ENCODE measurements at regions not wholly inside any gene's neighbourhood (a gene's known extent, or its start where the extent isn't known, plus 50 kb on each side); places are given as distances from the start of the nearest gene placed in this dataset.

DNA sequence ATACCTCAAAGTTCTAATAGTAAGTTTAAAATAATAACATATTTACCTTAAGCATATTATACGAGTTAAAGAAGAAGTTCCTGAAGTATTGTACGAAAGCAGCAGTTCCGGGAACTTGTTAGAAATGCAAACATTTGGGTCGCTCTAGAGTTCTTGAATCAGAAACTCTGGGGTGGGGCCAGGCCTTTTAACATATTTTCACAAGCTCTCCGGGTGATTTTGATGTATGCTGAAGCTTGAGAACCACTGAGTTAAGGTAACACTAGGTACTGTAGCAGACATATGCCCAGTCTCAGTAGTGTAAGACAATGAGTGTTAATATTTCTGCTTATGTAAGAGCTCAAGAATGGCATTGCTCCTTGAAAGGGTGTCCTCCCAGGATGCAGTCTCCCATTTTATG, 461.1 kb downstream of the C3orf38 start:
- Histone ChIP-seq H3K36me3 (ENCODE audit: insufficient read depth, low read length) (no peaks in the 10 kb centered on the region), H3K27me3 (ENCODE audit: insufficient read depth, low read length, poor library complexity, severe bottlenecking) (no peaks in the 10 kb centered on the region), H3K4me3 (ENCODE audit: low read length) (no peak overlapping the region), H3K27ac (ENCODE audit: low read depth, low read length) (no peak overlapping the region), H3K9me3 (ENCODE audit: low read length) (no peaks in the 10 kb centered on the region), H3K4me1 (ENCODE audit: insufficient read depth, low read length) (no peaks in the 10 kb centered on the region)
- no peak overlapping the region for H3K4me3 Mint-ChIP-seq
- no peaks in the 10 kb centered on the region for H3K4me1 Mint-ChIP-seq
- POLR2A ChIA-PET: no interaction called here
- CTCF ChIA-PET: no interaction called here
- H3K36me3 Mint-ChIP-seq: no peaks in the 10 kb centered on the region
- no peak overlapping the region for H3K27ac Mint-ChIP-seq
- H3K27me3 Mint-ChIP-seq: no peaks in the 10 kb centered on the region
- no peak for DNase-seq
- H3K9me3 Mint-ChIP-seq: peaks cover 0 to 29% (median 7%) of the 10 kb centered on the region in 5 donors

DNA sequence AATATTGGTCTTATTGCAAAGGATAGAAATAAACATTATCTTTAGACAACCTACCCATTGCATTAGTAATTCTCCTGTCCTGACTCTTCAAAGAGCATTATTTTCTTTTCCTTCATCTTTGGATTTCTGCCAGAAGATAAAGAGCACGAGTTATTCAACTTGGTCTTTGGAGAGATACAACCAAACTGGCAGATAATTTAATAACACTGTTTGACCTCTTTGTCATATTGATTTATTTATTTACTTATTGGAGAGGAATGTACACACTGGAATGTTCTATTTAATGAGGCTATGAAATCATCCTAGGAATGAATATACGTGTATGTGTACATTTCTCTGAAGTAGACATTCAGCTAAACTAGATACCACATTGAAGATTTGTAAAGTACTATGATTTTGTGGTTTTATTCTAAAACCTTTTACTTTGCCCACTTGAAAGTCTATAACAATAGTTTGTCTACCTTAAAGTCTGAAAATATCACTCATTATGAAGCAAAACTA, 462.1 kb downstream of the C3orf38 start:
- Mint-ChIP-seq H3K27ac (no peak overlapping the region), H3K9me3 (peaks cover 0 to 22% (median 8%) of the 10 kb centered on the region in 5 donors), H3K27me3 (no peaks in the 10 kb centered on the region), H3K36me3 (no peaks in the 10 kb centered on the region), H3K4me3 (no peak overlapping the region), H3K4me1 (no peaks in the 10 kb centered on the region)
- POLR2A ChIA-PET: no interaction called here
- Histone ChIP-seq H3K9me3 (ENCODE audit: low read length) (no peaks in the 10 kb centered on the region), H3K4me1 (ENCODE audit: insufficient read depth, low read length) (no peaks in the 10 kb centered on the region), H3K27ac (ENCODE audit: low read depth, low read length) (no peak overlapping the region), H3K4me3 (ENCODE audit: low read length) (no peak overlapping the region), H3K36me3 (ENCODE audit: insufficient read depth, low read length) (no peaks in the 10 kb centered on the region), H3K27me3 (ENCODE audit: insufficient read depth, low read length, poor library complexity, severe bottlenecking) (no peaks in the 10 kb centered on the region)
- CTCF ChIA-PET: no interaction called here
- DNase-seq: no peak

DNA sequence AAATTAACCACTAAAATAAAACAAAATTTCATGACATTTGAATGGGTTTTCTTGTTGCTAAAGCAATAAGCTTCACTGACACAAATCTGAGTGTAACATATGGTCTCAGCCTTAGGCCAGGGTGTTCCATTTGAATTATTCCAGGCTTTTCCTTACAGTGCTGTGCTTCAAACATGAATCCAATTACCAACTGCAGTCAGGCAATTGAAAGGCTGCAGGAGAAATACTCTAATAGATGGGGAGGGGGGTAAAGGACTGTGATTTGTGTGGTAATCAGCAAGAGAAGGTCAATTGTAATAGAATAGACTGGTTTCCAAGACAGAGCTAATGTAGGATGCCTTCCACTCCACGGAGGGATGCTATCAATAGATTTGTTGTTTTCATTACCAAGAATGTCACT, 466.7 kb downstream of the C3orf38 start:
- no peak for DNase-seq
- Mint-ChIP-seq H3K4me3 (no peak overlapping the region), H3K27ac (no peak overlapping the region), H3K4me1 (no peaks in the 10 kb centered on the region), H3K36me3 (no peaks in the 10 kb centered on the region), H3K27me3 (no peaks in the 10 kb centered on the region), H3K9me3 (peaks cover 0 to 26% (median 4%) of the 10 kb centered on the region in 5 donors)
- CTCF ChIA-PET: no interaction called here
- Histone ChIP-seq H3K4me1 (ENCODE audit: insufficient read depth, low read length) (no peaks in the 10 kb centered on the region), H3K9me3 (ENCODE audit: low read length) (no peaks in the 10 kb centered on the region), H3K36me3 (ENCODE audit: insufficient read depth, low read length) (no peaks in the 10 kb centered on the region), H3K4me3 (ENCODE audit: low read length) (no peak overlapping the region), H3K27ac (ENCODE audit: low read depth, low read length) (no peak overlapping the region), H3K27me3 (ENCODE audit: insufficient read depth, low read length, poor library complexity, severe bottlenecking) (no peaks in the 10 kb centered on the region)
- POLR2A ChIA-PET: no interaction called here

DNA sequence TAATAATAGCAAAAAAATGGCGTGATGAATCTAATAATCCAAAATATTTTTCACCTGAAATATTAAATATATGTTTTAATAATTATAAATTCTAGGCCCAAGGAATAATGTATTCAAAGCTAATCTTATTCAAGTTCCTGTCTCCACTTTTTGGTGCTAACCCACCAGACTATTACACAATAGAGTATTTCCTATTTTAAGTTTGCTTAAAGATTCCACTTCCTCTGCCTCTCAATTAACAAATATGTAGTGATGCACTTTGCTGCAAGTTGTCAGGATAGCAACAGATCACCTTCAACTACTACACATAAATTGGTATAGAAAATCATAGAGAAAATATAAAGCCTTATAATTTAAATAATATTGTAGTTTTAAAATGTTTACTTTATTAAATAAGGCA, 467.5 kb downstream of the C3orf38 start:
- no peaks in the 10 kb centered on the region for H3K4me1 Mint-ChIP-seq
- CTCF ChIA-PET: no interaction called here

DNA sequence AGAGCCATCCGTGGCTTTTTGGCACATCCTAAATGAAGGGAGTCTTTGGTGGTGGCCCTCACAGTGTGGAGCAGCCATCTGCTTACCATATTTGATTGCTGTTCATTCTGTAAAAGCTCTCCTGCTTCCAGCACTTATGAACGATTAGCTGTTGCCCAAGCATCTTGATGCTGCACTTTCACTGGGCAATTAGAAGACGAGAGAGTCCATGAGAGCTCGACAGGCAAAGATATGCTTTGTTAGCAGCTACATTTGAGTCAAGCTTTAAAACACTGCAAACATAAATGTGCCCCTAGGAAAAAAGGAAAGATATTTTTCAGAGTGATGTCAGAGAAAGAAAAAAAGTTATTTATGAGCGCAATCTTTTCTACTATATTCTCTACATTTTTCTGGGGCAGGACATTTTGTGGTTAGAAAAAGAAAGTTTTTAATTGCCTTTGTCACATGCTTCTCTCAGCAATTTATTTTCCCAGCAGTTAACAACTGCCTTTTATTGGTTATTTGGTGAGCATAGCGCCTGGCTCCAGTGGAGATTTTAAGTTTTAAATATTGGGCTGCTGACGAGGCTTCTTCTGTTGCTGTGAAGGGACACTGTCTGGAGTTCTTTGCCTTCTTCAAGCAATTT, 468.4 kb downstream of the C3orf38 start:
- H3K36me3 ChIP-seq (ENCODE audit: insufficient read depth, low read length): no peaks in the 10 kb centered on the region
- H3K4me1 ChIP-seq (ENCODE audit: insufficient read depth, low read length): no peaks in the 10 kb centered on the region
- ChIA-PET POLR2A (no interaction called here), CTCF (no interaction called here)
- no peaks in the 10 kb centered on the region for H3K36me3 Mint-ChIP-seq
- no peaks in the 10 kb centered on the region for H3K9me3 ChIP-seq (ENCODE audit: low read length)
- H3K27me3 Mint-ChIP-seq: no peaks in the 10 kb centered on the region
- DNase-seq: no peak
- no peak overlapping the region for H3K4me3 ChIP-seq (ENCODE audit: low read length)
- no peaks in the 10 kb centered on the region for H3K4me1 Mint-ChIP-seq
- H3K4me3 Mint-ChIP-seq: no peak overlapping the region
- peaks cover 0 to 19% (median 4%) of the 10 kb centered on the region in 5 donors for H3K9me3 Mint-ChIP-seq
- no peak overlapping the region for H3K27ac Mint-ChIP-seq
- H3K27ac ChIP-seq (ENCODE audit: low read depth, low read length): no peak overlapping the region
- H3K27me3 ChIP-seq (ENCODE audit: insufficient read depth, low read length, poor library complexity, severe bottlenecking): no peaks in the 10 kb centered on the region

More for the DNA sequence above, 467.5 kb downstream of the C3orf38 start:
- Histone ChIP-seq H3K4me3 (ENCODE audit: low read length) (no peak overlapping the region), H3K27me3 (ENCODE audit: insufficient read depth, low read length, poor library complexity, severe bottlenecking) (no peaks in the 10 kb centered on the region), H3K36me3 (ENCODE audit: insufficient read depth, low read length) (no peaks in the 10 kb centered on the region), H3K9me3 (ENCODE audit: low read length) (no peaks in the 10 kb centered on the region), H3K27ac (ENCODE audit: low read depth, low read length) (no peak overlapping the region), H3K4me1 (ENCODE audit: insufficient read depth, low read length) (no peaks in the 10 kb centered on the region)
- DNase-seq: no peak
- H3K36me3 Mint-ChIP-seq: no peaks in the 10 kb centered on the region
- H3K27ac Mint-ChIP-seq: no peak overlapping the region
- no peaks in the 10 kb centered on the region for H3K27me3 Mint-ChIP-seq
- no peak overlapping the region for H3K4me3 Mint-ChIP-seq
- POLR2A ChIA-PET: no interaction called here
- H3K9me3 Mint-ChIP-seq: peaks cover 0 to 20% (median 4%) of the 10 kb centered on the region in 5 donors

DNA sequence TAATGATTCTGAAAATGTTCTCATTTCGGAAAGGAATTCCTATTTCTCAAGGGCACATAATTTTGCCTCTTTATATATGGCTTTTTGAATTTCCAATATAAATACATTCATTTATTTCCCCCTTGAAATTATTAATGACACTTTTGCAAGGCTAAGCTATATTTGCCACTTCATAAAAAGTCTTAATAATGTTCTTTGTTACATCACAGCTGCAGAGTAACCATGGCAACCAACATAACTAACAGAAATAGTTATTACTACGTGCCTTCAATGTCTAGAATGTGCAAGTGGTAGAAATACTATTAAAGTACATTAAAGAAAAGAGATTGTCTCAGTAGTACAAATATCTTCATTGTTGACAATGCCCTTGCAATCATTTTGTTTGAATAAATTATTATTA, 471.8 kb downstream of the C3orf38 start:
- H3K4me3 ChIP-seq (ENCODE audit: low read length): no peak overlapping the region
- no peaks in the 10 kb centered on the region for H3K9me3 ChIP-seq (ENCODE audit: low read length)
- Mint-ChIP-seq H3K4me1 (no peaks in the 10 kb centered on the region), H3K27ac (no peak overlapping the region), H3K9me3 (peaks cover 0 to 9% (median 4%) of the 10 kb centered on the region in 5 donors), H3K4me3 (no peak overlapping the region), H3K36me3 (no peaks in the 10 kb centered on the region), H3K27me3 (no peaks in the 10 kb centered on the region)
- H3K27me3 ChIP-seq (ENCODE audit: insufficient read depth, low read length, poor library complexity, severe bottlenecking): no peaks in the 10 kb centered on the region
- CTCF ChIA-PET: no interaction called here
- no peaks in the 10 kb centered on the region for H3K36me3 ChIP-seq (ENCODE audit: insufficient read depth, low read length)
- H3K4me1 ChIP-seq (ENCODE audit: insufficient read depth, low read length): no peaks in the 10 kb centered on the region
- no peak for DNase-seq
- POLR2A ChIA-PET: no interaction called here
- no peak overlapping the region for H3K27ac ChIP-seq (ENCODE audit: low read depth, low read length)

DNA sequence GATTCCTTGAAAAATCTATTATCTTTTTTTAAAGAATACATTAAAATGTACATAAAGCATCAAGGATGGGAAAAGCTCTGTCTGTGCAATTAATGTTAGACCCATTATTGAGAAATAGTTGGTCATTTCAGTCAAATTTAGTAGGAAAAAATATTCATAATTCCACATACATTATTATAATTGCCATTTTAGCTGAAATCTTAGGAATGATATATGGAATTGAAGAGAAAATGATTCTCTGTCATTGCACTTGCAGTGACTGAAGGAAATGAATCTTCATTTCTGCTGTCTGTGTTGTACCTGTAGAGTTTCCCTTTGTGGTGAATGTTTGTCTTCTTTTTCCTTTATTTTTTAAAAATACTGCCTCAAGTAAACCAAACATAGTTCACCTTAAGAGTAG, 473.9 kb downstream of the C3orf38 start:
- Histone ChIP-seq H3K36me3 (ENCODE audit: insufficient read depth, low read length) (no peaks in the 10 kb centered on the region), H3K4me1 (ENCODE audit: insufficient read depth, low read length) (no peaks in the 10 kb centered on the region), H3K9me3 (ENCODE audit: low read length) (no peaks in the 10 kb centered on the region), H3K27me3 (ENCODE audit: insufficient read depth, low read length, poor library complexity, severe bottlenecking) (no peaks in the 10 kb centered on the region), H3K27ac (ENCODE audit: low read depth, low read length) (no peak overlapping the region), H3K4me3 (ENCODE audit: low read length) (no peak overlapping the region)
- no peak for DNase-seq
- CTCF ChIA-PET: no interaction called here
- no peaks in the 10 kb centered on the region for H3K4me1 Mint-ChIP-seq
- H3K4me3 Mint-ChIP-seq: no peak overlapping the region
- POLR2A ChIA-PET: no interaction called here
- H3K27ac Mint-ChIP-seq: no peak overlapping the region
- H3K36me3 Mint-ChIP-seq: no peaks in the 10 kb centered on the region
- H3K27me3 Mint-ChIP-seq: no peaks in the 10 kb centered on the region
- H3K9me3 Mint-ChIP-seq: peaks cover 0 to 17% (median 8%) of the 10 kb centered on the region in 5 donors

DNA sequence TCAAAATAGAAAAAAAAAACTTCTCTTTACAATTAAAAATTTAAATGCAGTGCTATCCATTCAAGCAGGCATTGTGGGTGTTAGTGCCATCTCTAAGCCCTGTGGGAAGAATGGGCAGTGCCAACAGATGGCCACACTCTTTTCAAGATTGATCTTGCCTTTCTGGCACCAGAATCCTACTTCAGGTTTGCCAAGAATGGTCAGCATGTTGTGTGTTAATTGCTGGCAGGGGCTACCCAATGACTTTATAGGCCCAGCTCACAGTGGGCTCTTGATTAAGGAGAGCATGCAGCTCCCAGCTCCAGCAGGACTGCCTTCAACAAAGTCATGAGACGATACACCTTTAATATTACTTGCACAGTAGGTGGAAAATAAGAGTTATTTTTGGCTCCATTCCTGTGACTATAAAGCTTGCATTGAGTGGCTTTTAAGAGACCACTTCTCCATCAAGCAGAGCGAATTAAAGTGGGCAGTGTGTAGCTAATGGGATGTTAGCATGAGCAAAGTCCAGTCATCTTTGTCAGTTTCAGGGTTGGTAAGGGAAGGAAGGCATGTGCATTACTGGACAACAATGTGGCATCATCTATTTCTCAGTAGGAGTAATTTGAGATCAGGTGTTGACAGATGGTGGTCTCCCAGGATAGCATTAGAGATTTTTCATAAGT, 476.8 kb downstream of the C3orf38 start:
- H3K4me1 Mint-ChIP-seq: no peaks in the 10 kb centered on the region
- CTCF ChIA-PET: no interaction called here

More for the DNA sequence above, 476.8 kb downstream of the C3orf38 start:
- no peaks in the 10 kb centered on the region for H3K36me3 ChIP-seq (ENCODE audit: insufficient read depth, low read length)
- POLR2A ChIA-PET: no interaction called here
- no peaks in the 10 kb centered on the region for H3K27me3 Mint-ChIP-seq
- H3K27ac Mint-ChIP-seq: no peak overlapping the region
- H3K4me3 ChIP-seq (ENCODE audit: low read length): no peak overlapping the region
- no peaks in the 10 kb centered on the region for H3K36me3 Mint-ChIP-seq
- no peaks in the 10 kb centered on the region for H3K9me3 ChIP-seq (ENCODE audit: low read length)
- H3K27ac ChIP-seq (ENCODE audit: low read depth, low read length): no peak overlapping the region
- no peak overlapping the region for H3K4me3 Mint-ChIP-seq
- no peak for DNase-seq
- no peaks in the 10 kb centered on the region for H3K4me1 ChIP-seq (ENCODE audit: insufficient read depth, low read length)
- peaks cover 2 to 18% (median 9%) of the 10 kb centered on the region in 5 donors for H3K9me3 Mint-ChIP-seq
- no peaks in the 10 kb centered on the region for H3K27me3 ChIP-seq (ENCODE audit: insufficient read depth, low read length, poor library complexity, severe bottlenecking)
